SU-DHL-6 (cell line): ENCODE measurements at regions not wholly inside any gene's neighbourhood (a gene's known extent, or its start where the extent isn't known, plus 50 kb on each side); places are given as distances from the start of the nearest gene placed in this dataset.

Experiments used
- H2AFZ ChIP-seq: fragments of 200-600 bp; sonication (generic); 2 replicates; pipeline ENCODE4 v1.6.1; 2014; ENCODE audit warnings: low read depth, mild to moderate bottlenecking, moderate library complexity, mixed read lengths, antibody characterized with exemption, low read length; ENCODE audit not compliant: severe bottlenecking
- H3F3A ChIP-seq: fragments of 200-600 bp; shearing (Covaris generic); 2 replicates; pipeline ENCODE4 v1.6.0; 2016; ENCODE audit warnings: antibody characterized with exemption, mild to moderate bottlenecking; ENCODE audit not compliant: insufficient read depth
- H3K27ac ChIP-seq: fragments of 200-600 bp; sonication (generic); 2 replicates; pipeline ENCODE4 v1.5.1; 2016; ENCODE audit warnings: low read depth, mild to moderate bottlenecking, low read length, moderate library complexity, mixed read lengths
- H3K27me3 ChIP-seq: fragments of 200-600 bp; sonication (generic), shearing (Covaris generic); 2 replicates; pipeline ENCODE4 v1.6.0; 2014; ENCODE audit warnings: mild to moderate bottlenecking, low read length
- H3K36me3 ChIP-seq: fragments of 200-600 bp; sonication (generic); 2 replicates; pipeline ENCODE4 v1.6.1; 2014; ENCODE audit warnings: mild to moderate bottlenecking, low read length, mixed read lengths
- H3K4me2 ChIP-seq: fragments of 300-600, 200-600 bp; shearing (Covaris generic), sonication (generic); 2 replicates; pipeline ENCODE4 v1.6.0; 2014; ENCODE audit warnings: low read length, low read depth, mild to moderate bottlenecking; ENCODE audit not compliant: poor library complexity, severe bottlenecking
- H3K4me3 ChIP-seq: fragments of 200-600 bp; sonication (generic); 2 replicates; pipeline ENCODE4 v1.5.1; 2014; ENCODE audit warnings: antibody characterized with exemption, low read length, mild to moderate bottlenecking, mixed read lengths; ENCODE audit not compliant: insufficient read depth, poor library complexity, severe bottlenecking
- H3K79me2 ChIP-seq: fragments of 200-600 bp; sonication (generic); 2 replicates; pipeline ENCODE4 v1.6.1; 2014; ENCODE audit warnings: mild to moderate bottlenecking, low read length, moderate library complexity; ENCODE audit not compliant: insufficient read depth
- H3K9ac ChIP-seq: fragments of 200-600 bp; sonication (generic); 2 replicates; pipeline ENCODE4 v1.7.0; 2014; ENCODE audit warnings: mild to moderate bottlenecking, low read length
- H3K9me2 ChIP-seq: fragments of 200-600 bp; sonication (generic); replicated peaks from 2 replicates; pipeline ENCODE4 v1.6.1; 2014; ENCODE audit warnings: low read length; ENCODE audit not compliant: insufficient read depth
- H3K9me3 ChIP-seq: fragments of 200-600 bp; sonication (generic); 2 replicates; pipeline ENCODE4 v1.6.1; 2014; ENCODE audit warnings: low read length, mixed read lengths; ENCODE audit not compliant: insufficient read depth
- H4K20me1 ChIP-seq: fragments of 200-600 bp; sonication (generic); 2 replicates; pipeline ENCODE4 v1.6.1; 2014; ENCODE audit warnings: low read depth, mild to moderate bottlenecking, antibody characterized with exemption, low read length, moderate library complexity, mixed read lengths
- EZH2phosphoT487 ChIP-seq: fragments of 200-600 bp; sonication (generic), shearing (Covaris generic); conservative IDR thresholded peaks from 2 replicates; pipeline ENCODE4 v1.6.1; 2018; ENCODE audit warnings: mild to moderate bottlenecking, antibody characterized with exemption, low read length, moderate library complexity, mixed read lengths
- TF ChIP-seq, protein P1 (sequence below): fragments of 200-600 bp; sonication (generic); IDR thresholded peaks from one replicate; pipeline ENCODE4 v1.5.1; 2017; ENCODE audit warnings: antibody characterized with exemption, mild to moderate bottlenecking, low read length, moderate library complexity; ENCODE audit not compliant: insufficient read depth, poor library complexity, severe bottlenecking

DNA sequence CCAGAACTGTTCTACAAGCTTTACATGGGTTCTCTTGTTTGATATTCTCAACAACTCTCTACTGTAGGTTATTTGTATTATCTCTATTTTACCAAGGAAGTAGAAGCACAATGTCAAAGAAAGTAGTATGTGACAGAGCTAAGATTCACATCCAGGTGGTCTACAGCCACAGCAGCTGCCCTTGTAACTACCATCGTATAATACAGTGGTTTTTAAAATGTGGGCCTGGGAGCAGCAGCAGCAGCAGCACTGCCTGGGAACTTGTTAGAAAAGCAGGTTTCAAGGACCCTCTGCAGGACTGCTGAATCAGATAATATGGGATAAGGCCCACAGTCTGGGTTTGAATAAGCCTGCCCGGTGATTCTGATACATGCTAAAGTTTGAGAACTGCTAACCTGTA lies 357.1 kb upstream of the SATB1 start:
- Histone ChIP-seq H2AFZ (no peak overlapping the region), H3K9me2 (no peaks in the 10 kb centered on the region), H3K79me2 (no peaks in the 10 kb centered on the region), H3K27ac (no peak overlapping the region), H3K4me2 (no peak overlapping the region), H3K4me3 (no peak overlapping the region), H3K27me3 (no peaks in the 10 kb centered on the region), H3K36me3 (no peaks in the 10 kb centered on the region), H3K9ac (no peak overlapping the region), H3K9me3 (no peaks in the 10 kb centered on the region), H3F3A (no peaks in the 10 kb centered on the region), H4K20me1 (no peaks in the 10 kb centered on the region)
- TF ChIP-seq, protein P1, sequence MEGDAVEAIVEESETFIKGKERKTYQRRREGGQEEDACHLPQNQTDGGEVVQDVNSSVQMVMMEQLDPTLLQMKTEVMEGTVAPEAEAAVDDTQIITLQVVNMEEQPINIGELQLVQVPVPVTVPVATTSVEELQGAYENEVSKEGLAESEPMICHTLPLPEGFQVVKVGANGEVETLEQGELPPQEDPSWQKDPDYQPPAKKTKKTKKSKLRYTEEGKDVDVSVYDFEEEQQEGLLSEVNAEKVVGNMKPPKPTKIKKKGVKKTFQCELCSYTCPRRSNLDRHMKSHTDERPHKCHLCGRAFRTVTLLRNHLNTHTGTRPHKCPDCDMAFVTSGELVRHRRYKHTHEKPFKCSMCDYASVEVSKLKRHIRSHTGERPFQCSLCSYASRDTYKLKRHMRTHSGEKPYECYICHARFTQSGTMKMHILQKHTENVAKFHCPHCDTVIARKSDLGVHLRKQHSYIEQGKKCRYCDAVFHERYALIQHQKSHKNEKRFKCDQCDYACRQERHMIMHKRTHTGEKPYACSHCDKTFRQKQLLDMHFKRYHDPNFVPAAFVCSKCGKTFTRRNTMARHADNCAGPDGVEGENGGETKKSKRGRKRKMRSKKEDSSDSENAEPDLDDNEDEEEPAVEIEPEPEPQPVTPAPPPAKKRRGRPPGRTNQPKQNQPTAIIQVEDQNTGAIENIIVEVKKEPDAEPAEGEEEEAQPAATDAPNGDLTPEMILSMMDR = no peak
- TF ChIP-seq EZH2phosphoT487 = no peak

GRCh38 chr3:18780959-18781358 lies 355.8 kb upstream of the SATB1 start:
- Histone ChIP-seq H3K9me3 (no peaks in the 10 kb centered on the region), H3K9me2 (no peaks in the 10 kb centered on the region), H3K36me3 (no peaks in the 10 kb centered on the region), H3K27ac (no peak overlapping the region), H3K4me2 (no peak overlapping the region), H3K4me3 (no peak overlapping the region), H3K9ac (no peak overlapping the region), H3K27me3 (no peaks in the 10 kb centered on the region), H4K20me1 (no peaks in the 10 kb centered on the region), H3F3A (no peaks in the 10 kb centered on the region), H3K79me2 (no peaks in the 10 kb centered on the region), H2AFZ (no peak overlapping the region)
- no peak for TF ChIP-seq EZH2phosphoT487
- TF ChIP-seq, protein P1 = no peak

DNA sequence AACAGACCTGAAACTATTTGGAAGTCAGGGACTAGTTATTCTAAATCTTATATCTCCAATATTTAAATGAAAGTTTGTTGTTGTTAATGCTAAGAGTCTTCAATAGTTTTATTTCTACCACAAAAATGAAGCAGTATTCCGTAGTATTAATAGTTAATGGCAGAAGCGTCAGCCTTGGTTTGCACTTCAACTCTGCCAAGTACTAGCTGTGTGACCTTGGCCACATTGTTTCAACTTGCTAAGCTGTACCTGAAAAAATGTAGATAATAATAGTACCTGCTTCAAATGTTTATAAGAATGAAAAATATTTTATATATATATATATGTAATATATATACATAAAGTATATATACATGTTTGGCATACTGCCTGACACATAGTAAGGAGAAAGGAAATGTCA lies 354.6 kb upstream of the SATB1 start:
- H2AFZ ChIP-seq = no peak overlapping the region
- H3F3A ChIP-seq = no peaks in the 10 kb centered on the region
- no peak overlapping the region for H3K4me3 ChIP-seq
- no peaks in the 10 kb centered on the region for H3K9me3 ChIP-seq
- TF ChIP-seq EZH2phosphoT487 = no peak
- TF ChIP-seq, protein P1 = no peak
- no peaks in the 10 kb centered on the region for H3K36me3 ChIP-seq
- H3K79me2 ChIP-seq = no peaks in the 10 kb centered on the region
- no peak overlapping the region for H3K4me2 ChIP-seq
- H3K9ac ChIP-seq = no peak overlapping the region
- no peak overlapping the region for H3K27ac ChIP-seq
- H3K27me3 ChIP-seq = no peaks in the 10 kb centered on the region
- H4K20me1 ChIP-seq = no peaks in the 10 kb centered on the region
- H3K9me2 ChIP-seq = no peaks in the 10 kb centered on the region
